Body of pancreas (tissue), 4 donors: ENCODE measurements at regions not wholly inside any gene's neighbourhood (a gene's known extent, or its start where the extent isn't known, plus 50 kb on each side); places are given as distances from the start of the nearest gene placed in this dataset.

ENCODE experiments used
- CTCF ChIP-seq, 7 experiments: fragments of 450-650 bp in 4 of 7; fragments of 200-600 bp in 3 of 7; sonication (generic) in 3 of 7; IDR thresholded peaks; one replicate each; pipeline ENCODE4 v1.5.1; 2016 to 2019; ENCODE audit warnings: antibody characterized with exemption in 7 of 7
- POLR2A ChIP-seq, 3 donors: fragments of 450-650 bp; IDR thresholded peaks; one replicate each; pipeline ENCODE4 v1.6.1; 2016; ENCODE audit warnings: antibody characterized with exemption in 3 of 3, mild to moderate bottlenecking in 2 of 3

GRCh38 chr22:27638329-27639233 lies 163.0 kb downstream of the MN1 start:
- no peak for TF ChIP-seq CTCF (IDR thresholded peaks at IDR 0.05)
- no peak for TF ChIP-seq POLR2A (IDR thresholded peaks at IDR 0.05)
